ENCODE measurements at regions not wholly inside any gene's neighbourhood (a gene's known extent, or its start where the extent isn't known, plus 50 kb on each side); places are given as distances from the start of the nearest gene placed in this dataset.

DNA sequence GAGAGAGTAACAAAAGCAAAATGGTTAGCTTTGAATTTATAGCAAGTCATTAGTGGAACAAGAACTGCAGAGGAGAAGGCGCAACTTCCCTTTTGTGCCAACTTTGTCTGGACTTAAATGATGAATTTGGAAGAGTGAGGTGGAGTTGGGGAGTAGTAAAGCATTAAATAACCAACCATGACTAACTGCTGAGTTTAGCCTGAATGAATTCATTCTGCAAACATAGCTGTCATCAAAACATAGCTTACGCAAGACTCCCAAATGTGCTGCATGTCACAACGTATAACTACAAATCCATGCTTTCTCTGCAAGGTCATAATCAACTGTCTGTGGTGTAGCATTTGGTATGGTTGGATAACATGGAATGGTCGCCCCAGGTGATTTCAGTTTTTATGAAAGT is 75.9 kb upstream of the RPL34 start:
- no peaks in the 10 kb centered on the region for H3K4me1 Mint-ChIP-seq (ENCODE audit: unreplicated experiment)
- no peak overlapping the region for H3K27ac Mint-ChIP-seq (ENCODE audit: unreplicated experiment)
- H3K27me3 Mint-ChIP-seq (ENCODE audit: unreplicated experiment) = peaks cover 1% of the 10 kb centered on the region
- peaks cover 3% of the 10 kb centered on the region for H3K9me3 Mint-ChIP-seq (ENCODE audit: unreplicated experiment)
- H3K4me3 Mint-ChIP-seq (ENCODE audit: unreplicated experiment) = no peak overlapping the region
- H3K36me3 Mint-ChIP-seq (ENCODE audit: low read depth, unreplicated experiment) = peaks cover 3% of the 10 kb centered on the region
- TF ChIP-seq, protein P1, sequence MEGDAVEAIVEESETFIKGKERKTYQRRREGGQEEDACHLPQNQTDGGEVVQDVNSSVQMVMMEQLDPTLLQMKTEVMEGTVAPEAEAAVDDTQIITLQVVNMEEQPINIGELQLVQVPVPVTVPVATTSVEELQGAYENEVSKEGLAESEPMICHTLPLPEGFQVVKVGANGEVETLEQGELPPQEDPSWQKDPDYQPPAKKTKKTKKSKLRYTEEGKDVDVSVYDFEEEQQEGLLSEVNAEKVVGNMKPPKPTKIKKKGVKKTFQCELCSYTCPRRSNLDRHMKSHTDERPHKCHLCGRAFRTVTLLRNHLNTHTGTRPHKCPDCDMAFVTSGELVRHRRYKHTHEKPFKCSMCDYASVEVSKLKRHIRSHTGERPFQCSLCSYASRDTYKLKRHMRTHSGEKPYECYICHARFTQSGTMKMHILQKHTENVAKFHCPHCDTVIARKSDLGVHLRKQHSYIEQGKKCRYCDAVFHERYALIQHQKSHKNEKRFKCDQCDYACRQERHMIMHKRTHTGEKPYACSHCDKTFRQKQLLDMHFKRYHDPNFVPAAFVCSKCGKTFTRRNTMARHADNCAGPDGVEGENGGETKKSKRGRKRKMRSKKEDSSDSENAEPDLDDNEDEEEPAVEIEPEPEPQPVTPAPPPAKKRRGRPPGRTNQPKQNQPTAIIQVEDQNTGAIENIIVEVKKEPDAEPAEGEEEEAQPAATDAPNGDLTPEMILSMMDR (IDR thresholded peaks at IDR 0.05; ENCODE audit: unreplicated experiment) = no peak
- DNase-seq (ENCODE audit: low spot score) = no peak

DNA sequence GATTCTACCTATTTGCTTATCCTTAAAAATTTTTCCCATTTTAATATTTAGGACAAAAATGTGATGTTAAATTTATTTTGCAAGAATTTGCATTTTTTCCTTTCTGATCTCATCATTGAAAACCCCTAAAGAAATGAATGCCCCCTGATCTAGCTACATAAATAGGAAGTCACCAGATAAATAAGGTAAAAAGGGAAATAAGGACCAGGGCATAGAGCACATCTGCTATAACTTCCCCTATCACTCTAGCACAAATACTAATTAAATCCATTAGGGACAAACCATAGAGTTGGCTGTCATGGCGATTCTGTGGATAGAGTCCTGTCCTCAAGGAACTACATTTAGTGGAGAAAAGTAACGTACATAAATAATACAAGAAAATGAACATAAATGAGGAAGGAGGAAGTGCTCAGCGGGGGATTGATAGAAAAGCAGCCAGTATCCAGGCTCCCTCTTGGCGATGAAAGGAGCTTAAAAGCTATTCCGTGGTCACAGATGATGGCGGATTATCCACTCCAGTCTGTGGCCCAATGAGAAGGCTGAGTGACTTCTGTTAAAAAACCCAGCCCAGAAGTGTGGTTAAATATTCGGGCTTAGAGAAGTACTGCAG is 76.9 kb upstream of the RPL34 start:
- peaks cover 3% of the 10 kb centered on the region for H3K36me3 Mint-ChIP-seq (ENCODE audit: low read depth, unreplicated experiment)
- no peak for DNase-seq (ENCODE audit: low spot score)
- peaks cover 1% of the 10 kb centered on the region for H3K27me3 Mint-ChIP-seq (ENCODE audit: unreplicated experiment)
- H3K4me3 Mint-ChIP-seq (ENCODE audit: unreplicated experiment) = no peak overlapping the region
- TF ChIP-seq, protein P1 (IDR thresholded peaks at IDR 0.05; ENCODE audit: unreplicated experiment) = no peak
- H3K4me1 Mint-ChIP-seq (ENCODE audit: unreplicated experiment) = no peaks in the 10 kb centered on the region
- no peak overlapping the region for H3K27ac Mint-ChIP-seq (ENCODE audit: unreplicated experiment)
- peaks cover 3% of the 10 kb centered on the region for H3K9me3 Mint-ChIP-seq (ENCODE audit: unreplicated experiment)

DNA sequence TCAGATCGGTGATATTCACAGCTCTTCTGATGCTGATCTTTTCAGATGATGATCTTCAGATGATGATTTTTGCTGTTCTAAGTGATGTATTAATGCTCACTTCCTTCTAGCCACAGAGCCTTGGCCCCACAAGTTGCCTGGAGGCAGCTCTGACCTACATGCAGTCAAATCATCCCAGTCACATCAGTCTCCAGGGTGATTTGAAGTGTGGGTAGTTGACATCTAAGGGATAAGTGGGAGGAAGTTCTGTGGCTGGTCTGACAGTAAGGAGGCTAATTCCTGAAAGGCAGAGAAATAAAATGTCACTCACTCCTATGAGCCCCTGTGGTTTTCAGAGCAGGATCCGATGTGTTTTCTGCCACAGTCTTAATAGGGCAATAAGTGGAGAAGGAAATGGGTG is 79.8 kb upstream of the RPL34 start:
- H3K9me3 Mint-ChIP-seq (ENCODE audit: unreplicated experiment) = no peaks in the 10 kb centered on the region
- peaks cover 3% of the 10 kb centered on the region for H3K27me3 Mint-ChIP-seq (ENCODE audit: unreplicated experiment)
- H3K4me3 Mint-ChIP-seq (ENCODE audit: unreplicated experiment) = no peak overlapping the region
- H3K36me3 Mint-ChIP-seq (ENCODE audit: low read depth, unreplicated experiment) = peaks cover 3% of the 10 kb centered on the region
- no peak overlapping the region for H3K27ac Mint-ChIP-seq (ENCODE audit: unreplicated experiment)
- TF ChIP-seq, protein P1 (IDR thresholded peaks at IDR 0.05; ENCODE audit: unreplicated experiment) = no peak
- DNase-seq (ENCODE audit: low spot score) = no peak
- peaks cover 2% of the 10 kb centered on the region for H3K4me1 Mint-ChIP-seq (ENCODE audit: unreplicated experiment)

DNA sequence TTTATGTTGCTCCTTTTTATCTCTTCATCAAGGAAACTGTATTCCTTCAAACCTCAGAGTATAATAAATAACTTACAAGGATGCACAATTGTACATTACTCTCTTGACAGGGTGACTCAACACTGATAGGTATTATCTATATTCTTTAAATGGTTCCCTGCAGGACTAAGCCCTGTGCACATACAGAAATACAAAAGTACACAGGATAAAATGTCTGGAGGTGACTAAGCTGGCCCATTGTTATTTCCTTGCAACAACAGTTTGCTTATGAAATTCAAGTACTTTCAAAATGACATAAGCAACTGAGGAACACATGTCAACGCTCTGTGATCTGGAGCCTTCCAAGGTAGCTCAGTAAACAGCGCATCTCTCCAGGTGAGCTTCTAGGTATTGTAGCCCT is 83.8 kb upstream of the RPL34 start:
- DNase-seq (ENCODE audit: low spot score) = no peak
- H3K9me3 Mint-ChIP-seq (ENCODE audit: unreplicated experiment) = no peaks in the 10 kb centered on the region
- TF ChIP-seq, protein P1 (IDR thresholded peaks at IDR 0.05; ENCODE audit: unreplicated experiment) = no peak
- no peak overlapping the region for H3K27ac Mint-ChIP-seq (ENCODE audit: unreplicated experiment)
- H3K4me3 Mint-ChIP-seq (ENCODE audit: unreplicated experiment) = no peak overlapping the region
- H3K36me3 Mint-ChIP-seq (ENCODE audit: low read depth, unreplicated experiment) = no peaks in the 10 kb centered on the region
- H3K27me3 Mint-ChIP-seq (ENCODE audit: unreplicated experiment) = peaks cover 3% of the 10 kb centered on the region
- peaks cover 27% of the 10 kb centered on the region for H3K4me1 Mint-ChIP-seq (ENCODE audit: unreplicated experiment)

DNA sequence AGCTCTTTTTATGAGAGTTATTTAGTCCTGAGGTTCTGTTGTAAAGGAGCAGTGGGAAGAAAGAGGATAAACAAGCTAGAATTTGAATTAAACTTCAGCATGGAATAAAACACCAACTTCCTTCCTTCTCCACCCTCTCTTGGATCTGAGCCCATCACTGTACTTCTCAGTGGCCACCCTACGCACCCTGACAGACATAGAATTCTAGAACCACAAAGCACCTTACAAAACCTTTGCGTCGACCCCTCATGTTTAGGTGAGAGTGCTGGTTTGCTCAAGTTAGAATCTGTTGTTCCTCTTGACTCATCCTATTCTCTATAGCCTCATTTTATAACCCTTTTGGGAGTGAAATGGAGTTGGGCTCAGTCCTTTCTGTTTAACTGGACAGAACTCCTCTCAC is 84.6 kb upstream of the RPL34 start:
- Mint-ChIP-seq H3K9me3 (ENCODE audit: unreplicated experiment) (no peaks in the 10 kb centered on the region), H3K27me3 (ENCODE audit: unreplicated experiment) (peaks cover 3% of the 10 kb centered on the region), H3K36me3 (ENCODE audit: low read depth, unreplicated experiment) (no peaks in the 10 kb centered on the region), H3K4me1 (ENCODE audit: unreplicated experiment) (peaks cover 32% of the 10 kb centered on the region), H3K27ac (ENCODE audit: unreplicated experiment) (no peak overlapping the region), H3K4me3 (ENCODE audit: unreplicated experiment) (no peak overlapping the region)
- no peak for DNase-seq (ENCODE audit: low spot score)
- TF ChIP-seq, protein P1 (IDR thresholded peaks at IDR 0.05; ENCODE audit: unreplicated experiment) = no peak
